GM19463 (cell line): ENCODE measurements at regions not wholly inside any gene's neighbourhood (a gene's known extent, or its start where the extent isn't known, plus 50 kb on each side); places are given as distances from the start of the nearest gene placed in this dataset.

ENCODE experiments used
- ATAC-seq: cut with Tn5 transposase; IDR thresholded peaks from one replicate; pipeline ENCODE4 v1.9.1; 2021; ENCODE audit warnings: mild to moderate bottlenecking, moderate library complexity; ENCODE audit not compliant: unreplicated experiment

DNA sequence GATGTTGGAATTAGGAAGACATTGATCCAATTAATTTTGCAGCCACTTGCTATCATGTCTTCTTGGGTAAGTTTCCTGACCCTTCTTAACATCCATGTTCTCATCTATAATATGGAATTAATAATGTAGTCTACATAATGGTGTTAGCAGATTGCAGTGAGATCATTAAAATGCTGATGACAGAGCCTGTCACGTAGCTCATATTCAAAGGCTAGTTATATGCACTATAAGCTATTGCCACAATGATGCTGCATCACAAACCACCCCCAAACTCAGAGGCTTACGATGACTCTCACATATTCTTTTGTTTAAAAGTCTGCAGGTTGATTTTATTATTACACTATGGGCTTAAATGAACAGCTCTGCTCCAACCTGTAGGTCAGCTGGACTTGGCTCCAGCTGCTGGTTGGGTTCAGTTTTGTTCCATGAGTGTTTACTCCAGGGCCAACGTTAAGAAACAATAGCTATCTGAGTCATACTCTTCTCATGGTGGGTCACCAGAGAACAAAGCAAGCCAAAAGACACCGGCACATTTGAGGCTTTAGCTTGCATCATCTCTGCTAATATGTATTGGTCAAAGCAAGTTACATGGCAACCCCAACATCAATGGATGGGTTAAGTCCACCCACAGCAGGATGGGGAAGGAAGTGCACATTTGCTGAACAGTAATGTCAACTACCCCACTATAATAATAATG, 250.0 kb upstream of the SLCO3A1 start:
- ATAC-seq, result no peak

DNA sequence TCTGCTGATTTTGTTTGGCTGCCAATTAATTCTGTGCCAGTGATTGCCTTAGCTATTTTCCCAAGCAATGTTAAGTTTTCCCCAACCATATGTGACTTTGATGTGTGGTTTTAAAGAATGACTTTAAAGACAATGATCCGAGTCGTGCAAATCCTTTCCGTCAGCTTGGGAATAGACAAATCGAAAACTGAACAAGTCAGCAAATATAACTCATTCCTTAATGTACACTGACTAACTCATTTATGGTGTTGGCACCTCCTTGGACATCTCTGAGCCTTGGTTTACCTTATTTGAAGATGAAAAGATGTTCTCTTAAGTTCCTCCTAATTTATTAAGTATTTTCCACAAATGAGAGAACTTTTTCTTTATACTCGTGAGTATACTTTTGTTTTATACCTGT, 249.4 kb upstream of the SLCO3A1 start:
- ATAC-seq, result no peak

DNA sequence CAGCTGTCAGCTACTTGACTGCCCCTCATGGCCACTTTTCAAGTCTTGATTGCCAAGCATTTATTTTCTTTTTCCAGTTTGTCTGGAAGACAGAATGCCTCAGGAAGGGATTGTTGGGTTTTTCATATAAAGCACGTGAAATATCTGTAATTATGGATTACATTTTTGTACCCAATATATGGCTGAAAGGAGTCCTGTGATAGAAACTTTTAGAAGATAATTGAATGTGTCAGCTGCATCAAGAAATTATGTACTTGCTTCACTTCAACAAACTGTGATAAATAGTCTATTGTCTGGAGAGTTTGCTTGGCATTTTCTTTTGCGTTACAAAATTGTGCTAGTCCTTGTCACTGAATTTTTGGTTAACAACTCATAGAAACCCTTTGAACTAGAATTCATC, 247.9 kb upstream of the SLCO3A1 start:
- no peak for ATAC-seq

GRCh38 chr15:91609231-91609630, 244.3 kb upstream of the SLCO3A1 start:
- ATAC-seq, result no peak

DNA sequence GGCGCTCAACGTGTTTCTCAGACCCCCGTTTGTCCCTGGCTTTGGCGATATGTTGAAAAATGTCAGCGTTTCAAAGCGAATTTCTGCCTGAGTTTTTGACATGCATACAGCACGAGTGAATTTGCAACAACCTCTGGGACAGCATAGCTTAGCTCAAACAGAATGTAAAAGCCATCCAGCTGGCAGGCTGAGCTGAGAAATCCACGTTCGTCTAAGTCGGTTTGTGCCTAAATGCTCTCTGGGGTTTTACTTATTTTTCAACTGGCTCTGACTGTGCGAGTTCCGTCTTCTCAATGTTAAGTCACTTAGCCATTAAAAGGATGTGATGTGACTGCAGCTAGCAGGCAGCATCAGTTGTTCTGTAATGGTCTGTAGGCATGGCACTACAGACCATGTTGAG, 243.5 kb upstream of the SLCO3A1 start:
- ATAC-seq, result no peak

GRCh38 chr15:91611561-91612323, 241.8 kb upstream of the SLCO3A1 start:
- no peak for ATAC-seq

- no peak for ATAC-seq
Measured at GRCh38 chr15:91620229-91620628, 233.3 kb upstream of the SLCO3A1 start.

DNA sequence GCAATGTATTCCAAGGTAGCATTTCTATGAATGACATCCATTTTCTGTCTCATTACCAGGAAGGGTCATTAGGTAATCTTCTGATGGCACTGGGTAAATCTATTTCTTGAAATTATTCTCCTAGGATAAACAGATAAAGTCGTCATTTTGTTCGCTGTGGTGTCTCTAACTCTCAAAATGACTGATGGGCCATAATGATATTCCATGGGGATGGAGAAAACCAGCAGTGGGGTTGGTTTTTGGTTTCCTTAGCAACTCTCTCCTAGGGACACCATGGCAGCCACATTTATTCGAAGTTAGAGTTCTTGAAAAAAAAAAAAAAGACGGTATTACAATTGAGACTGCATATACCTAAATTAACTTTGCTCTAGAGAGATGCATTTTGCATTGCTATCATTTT, 231.3 kb upstream of the SLCO3A1 start:
- no peak for ATAC-seq

GRCh38 chr15:91622711-91623342, 230.7 kb upstream of the SLCO3A1 start:
- ATAC-seq, result no peak

DNA sequence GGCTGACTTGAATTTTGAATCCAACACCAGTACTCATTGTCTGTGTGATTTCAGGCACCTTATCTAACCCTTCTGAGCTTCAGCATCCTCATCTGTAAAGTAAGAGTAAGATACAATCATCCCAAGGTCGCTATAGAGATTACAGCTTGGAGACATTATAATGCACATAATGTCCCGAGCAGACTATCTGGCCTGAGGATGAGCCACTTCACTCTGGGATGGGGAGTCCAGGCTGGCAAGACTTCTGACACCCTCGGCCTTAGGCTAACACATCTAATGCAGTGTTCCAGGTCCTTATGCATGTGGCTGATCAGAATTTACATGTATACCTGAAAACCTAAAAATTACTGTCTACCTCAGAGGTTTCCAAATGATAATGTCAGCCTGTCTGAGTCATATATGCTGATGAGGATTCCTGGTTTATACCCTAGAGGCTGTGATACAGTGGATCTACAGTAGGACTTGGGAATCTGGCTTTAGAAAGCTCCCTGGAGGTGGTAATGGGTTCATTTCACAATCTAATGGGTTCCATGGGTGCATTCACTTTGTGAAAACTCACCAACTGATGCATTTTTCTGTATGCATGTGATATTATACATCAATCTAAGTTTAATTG, 229.0 kb upstream of the SLCO3A1 start:
- no peak for ATAC-seq

GRCh38 chr15:91625506-91625905, 228.0 kb upstream of the SLCO3A1 start:
- no peak for ATAC-seq

- no peak for ATAC-seq
Measured at GRCh38 chr15:91627473-91628278, 225.8 kb upstream of the SLCO3A1 start.

- ATAC-seq, result no peak
Measured at GRCh38 chr15:91630090-91630489, 223.4 kb upstream of the SLCO3A1 start.

DNA sequence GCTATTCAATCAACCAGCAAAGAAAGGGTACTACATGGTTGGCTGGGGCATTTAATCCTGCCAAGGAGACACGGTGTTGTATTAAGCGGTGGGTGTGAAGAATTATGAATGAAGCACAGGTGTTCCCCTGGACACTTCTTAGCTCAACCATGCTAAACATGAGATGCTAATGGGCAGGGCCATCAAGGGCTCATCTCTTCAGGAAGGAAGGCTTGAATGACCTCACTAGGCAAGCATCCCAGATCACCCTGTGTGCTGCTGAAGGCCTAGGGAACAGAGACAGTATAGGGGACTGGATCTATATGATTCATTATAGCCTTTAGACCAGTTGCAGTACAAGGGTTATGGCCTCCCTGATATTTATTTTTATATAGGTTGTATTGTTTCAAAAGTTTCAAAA, 221.3 kb upstream of the SLCO3A1 start:
- no peak for ATAC-seq

- ATAC-seq, result no peak
Measured at GRCh38 chr15:91632981-91633380, 220.5 kb upstream of the SLCO3A1 start.

DNA sequence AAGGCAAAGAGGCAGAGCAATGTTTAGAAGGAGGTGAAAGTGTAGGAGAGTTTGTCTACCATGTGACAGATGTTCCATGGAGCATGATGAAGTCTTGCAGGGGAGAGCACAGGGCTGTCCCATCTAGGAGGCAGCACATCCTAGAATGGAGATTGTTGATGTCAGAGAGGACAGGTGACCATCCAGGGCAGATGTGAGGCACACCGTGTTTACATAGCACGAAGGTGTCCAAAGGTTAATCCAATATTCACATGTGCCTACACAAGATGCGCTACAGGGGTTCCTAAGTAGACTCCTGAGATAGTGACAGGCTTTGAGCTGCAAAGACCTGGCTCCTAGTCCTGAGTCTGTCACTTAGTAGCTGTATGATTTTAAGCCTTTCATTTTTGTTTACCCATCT, 219.3 kb upstream of the SLCO3A1 start:
- no peak for ATAC-seq

DNA sequence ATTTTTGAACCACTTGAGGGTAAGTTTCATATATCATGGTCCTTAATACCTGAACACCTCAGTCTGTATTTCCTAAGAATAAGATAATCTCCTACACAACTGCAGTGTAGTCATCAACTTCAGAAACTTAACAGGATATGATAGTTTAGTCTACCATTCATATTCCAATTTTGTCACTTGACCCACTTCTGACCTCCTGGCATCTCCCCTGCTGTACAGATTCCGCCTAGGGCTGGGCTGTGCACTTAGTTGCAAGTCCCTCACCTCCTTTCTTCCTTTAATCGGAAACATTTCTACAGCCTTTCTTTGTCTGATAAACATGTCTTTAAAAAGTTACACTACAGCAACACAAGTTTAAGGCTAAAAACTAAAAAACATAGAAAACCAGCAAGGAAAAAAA, 218.4 kb upstream of the SLCO3A1 start:
- ATAC-seq, result no peak

DNA sequence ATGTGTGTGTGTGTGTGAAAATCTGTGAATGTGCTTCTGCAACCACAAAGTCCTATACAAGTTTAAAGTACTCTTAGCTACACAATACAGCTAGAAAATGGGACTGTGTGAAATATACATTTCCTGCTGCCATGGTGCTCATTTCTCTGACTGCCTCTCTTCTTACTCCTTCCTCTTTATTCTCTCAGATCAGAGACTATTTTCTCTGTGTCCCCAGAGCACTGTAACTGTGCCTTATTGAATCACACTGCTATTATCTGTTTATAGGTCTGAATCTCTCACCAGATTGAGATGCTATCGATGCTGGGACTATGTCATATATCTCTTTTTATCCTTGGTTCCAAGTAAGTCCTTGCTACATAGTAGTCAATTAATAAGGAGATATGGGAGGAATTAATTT, 217.9 kb upstream of the SLCO3A1 start:
- ATAC-seq, result no peak

- no peak for ATAC-seq
Measured at GRCh38 chr15:91649016-91649415, 204.5 kb upstream of the SLCO3A1 start.

- no peak for ATAC-seq
Measured at GRCh38 chr15:91649831-91650321, 203.6 kb upstream of the SLCO3A1 start.

DNA sequence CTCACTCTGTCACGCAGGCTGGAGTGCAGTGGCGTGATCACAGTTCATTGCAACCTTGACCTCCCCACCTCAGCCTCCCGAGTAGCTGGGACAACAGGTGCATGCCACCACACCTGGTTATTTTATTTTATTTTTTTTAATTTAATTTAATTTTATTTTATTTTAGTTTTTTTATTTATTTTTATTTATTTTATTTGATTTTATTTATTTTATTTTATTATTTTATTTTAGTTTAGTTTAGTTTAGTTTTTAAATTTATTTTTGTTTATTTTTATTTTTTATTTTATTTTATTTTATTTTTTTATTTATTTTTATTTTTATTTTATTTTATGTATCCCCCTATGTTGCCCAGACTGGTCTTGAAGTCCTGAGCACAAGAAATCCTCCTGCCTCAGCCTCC, 202.3 kb upstream of the SLCO3A1 start:
- no peak for ATAC-seq
